ENCODE measurements at regions not wholly inside any gene's neighbourhood (a gene's known extent, or its start where the extent isn't known, plus 50 kb on each side); places are given as distances from the start of the nearest gene placed in this dataset.
"Not testable (repeated sequence)": the region's sequence is repeated elsewhere in the genome, so short reads cannot be mapped to it uniquely, and the experiment has no call there.

- TF ChIP-seq CTCF, POLR2A (IDR thresholded peaks at IDR 0.05): not testable (repeated sequence)
Observed at GRCh38 chr1:204785023-204785422, 85.6 kb upstream of the NFASC start.
